ENCODE measurements at regions not wholly inside any gene's neighbourhood (a gene's known extent, or its start where the extent isn't known, plus 50 kb on each side); places are given as distances from the start of the nearest gene placed in this dataset.

DNA sequence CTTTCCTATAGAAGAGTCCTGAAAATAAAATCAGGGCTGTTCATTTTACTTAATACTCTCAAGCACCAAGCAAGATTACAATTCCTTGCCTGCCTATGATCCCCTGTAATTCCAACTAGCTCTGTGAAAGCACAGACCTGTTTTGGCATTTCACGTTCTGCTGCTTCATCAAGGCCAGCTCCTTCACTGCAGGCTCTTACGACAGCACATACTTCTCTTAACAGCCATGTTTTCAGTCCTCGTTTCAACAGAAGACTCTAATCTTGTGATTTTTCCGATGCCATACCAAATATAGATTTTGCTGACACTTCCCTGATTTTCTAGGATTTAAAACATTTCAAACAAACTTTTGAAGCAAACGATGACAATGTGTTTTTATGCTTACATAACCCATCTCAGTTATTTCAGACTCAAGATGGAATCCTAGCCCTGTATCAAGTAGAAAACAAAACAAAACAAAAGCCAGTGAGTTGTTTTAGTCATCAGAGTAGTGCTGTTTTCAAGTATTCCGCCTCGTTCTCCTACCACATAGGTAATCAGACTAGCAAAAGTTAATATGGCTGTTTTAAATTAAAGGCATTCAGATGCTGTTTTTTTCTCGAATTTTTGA, 616.5 kb upstream of the CITED2 start:
- H3K27ac ChIP-seq = no peak overlapping the region
- TF ChIP-seq ZFX (IDR thresholded peaks at IDR 0.05; ENCODE audit: borderline replicate concordance) = no peak
- TF ChIP-seq, protein P1, sequence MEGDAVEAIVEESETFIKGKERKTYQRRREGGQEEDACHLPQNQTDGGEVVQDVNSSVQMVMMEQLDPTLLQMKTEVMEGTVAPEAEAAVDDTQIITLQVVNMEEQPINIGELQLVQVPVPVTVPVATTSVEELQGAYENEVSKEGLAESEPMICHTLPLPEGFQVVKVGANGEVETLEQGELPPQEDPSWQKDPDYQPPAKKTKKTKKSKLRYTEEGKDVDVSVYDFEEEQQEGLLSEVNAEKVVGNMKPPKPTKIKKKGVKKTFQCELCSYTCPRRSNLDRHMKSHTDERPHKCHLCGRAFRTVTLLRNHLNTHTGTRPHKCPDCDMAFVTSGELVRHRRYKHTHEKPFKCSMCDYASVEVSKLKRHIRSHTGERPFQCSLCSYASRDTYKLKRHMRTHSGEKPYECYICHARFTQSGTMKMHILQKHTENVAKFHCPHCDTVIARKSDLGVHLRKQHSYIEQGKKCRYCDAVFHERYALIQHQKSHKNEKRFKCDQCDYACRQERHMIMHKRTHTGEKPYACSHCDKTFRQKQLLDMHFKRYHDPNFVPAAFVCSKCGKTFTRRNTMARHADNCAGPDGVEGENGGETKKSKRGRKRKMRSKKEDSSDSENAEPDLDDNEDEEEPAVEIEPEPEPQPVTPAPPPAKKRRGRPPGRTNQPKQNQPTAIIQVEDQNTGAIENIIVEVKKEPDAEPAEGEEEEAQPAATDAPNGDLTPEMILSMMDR (IDR thresholded peaks at IDR 0.05) = no peak

DNA sequence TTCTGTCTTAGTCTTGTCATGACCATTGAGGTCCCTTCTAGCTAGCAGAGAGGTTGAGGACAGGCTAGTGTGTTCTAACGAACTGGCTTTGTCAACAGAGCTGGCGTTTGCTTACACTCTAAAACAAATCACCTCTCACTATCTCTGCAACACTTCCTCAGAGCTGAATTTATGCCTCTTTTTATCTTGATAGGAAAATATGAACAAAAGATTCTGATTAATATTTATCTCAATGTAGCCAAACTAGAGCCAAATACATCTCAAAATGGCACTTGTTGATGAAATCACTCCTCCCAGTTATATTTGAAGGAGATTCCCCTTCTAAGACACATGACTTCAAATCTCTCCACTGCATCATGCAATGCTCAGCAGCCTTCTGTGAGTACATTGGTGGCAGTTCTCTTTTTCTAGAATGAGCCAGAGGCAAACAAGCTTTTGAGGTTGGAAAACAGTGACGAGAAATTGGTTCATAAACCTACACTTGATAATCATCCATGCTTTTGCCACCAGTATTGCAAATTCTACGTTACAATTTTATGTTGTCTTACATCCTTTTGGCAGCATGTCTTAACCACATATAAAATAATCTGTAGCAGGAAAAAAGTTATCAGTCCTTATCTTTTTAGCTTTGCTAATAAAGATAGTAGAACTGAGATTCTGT, 615.7 kb upstream of the CITED2 start:
- no peak overlapping the region for H3K27ac ChIP-seq
- TF ChIP-seq, protein P1 (IDR thresholded peaks at IDR 0.05) = no peak
- TF ChIP-seq ZFX (IDR thresholded peaks at IDR 0.05; ENCODE audit: borderline replicate concordance) = no peak

DNA sequence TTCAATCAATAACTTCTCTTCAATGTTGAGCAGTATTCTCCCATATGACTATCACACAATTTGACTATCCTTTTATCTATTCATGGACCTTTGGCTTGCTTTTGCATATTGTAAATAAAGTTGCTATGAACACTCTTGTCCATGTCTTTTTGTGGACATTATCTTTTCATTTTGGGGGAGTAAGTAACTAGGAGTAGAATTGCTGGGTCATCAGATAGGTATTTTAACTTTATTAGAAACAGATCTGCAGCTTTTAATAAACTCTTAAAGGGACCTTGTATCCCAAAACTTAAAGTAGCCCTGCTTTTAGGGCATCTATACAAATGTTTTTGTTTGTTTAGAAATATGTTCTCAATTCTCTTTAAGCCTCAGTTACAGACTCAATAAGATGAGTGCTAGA, 614.2 kb upstream of the CITED2 start:
- no peak overlapping the region for H3K27ac ChIP-seq
- TF ChIP-seq ZFX (IDR thresholded peaks at IDR 0.05; ENCODE audit: borderline replicate concordance) = no peak
- TF ChIP-seq, protein P1 (IDR thresholded peaks at IDR 0.05) = no peak

DNA sequence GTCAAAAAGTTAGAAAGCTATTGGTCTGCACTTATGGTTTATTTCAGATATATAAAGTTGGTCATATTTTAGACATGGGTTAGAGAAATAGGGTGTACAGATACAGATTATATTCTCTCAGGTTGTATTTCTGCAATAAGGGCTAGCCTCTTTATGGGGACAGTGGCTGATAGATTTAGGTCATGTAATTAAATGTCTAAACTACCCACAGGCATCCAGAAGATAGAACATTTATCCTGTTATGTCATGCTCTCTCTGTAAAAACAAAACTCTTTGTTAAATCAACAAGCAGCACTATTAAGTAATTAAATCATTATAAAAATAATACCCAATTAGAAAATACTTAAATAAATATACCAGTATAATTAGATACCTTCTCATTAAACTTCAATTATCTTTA, 612.6 kb upstream of the CITED2 start:
- no peak for TF ChIP-seq ZFX (IDR thresholded peaks at IDR 0.05; ENCODE audit: borderline replicate concordance)
- TF ChIP-seq, protein P1 (IDR thresholded peaks at IDR 0.05) = no peak
- no peak overlapping the region for H3K27ac ChIP-seq

DNA sequence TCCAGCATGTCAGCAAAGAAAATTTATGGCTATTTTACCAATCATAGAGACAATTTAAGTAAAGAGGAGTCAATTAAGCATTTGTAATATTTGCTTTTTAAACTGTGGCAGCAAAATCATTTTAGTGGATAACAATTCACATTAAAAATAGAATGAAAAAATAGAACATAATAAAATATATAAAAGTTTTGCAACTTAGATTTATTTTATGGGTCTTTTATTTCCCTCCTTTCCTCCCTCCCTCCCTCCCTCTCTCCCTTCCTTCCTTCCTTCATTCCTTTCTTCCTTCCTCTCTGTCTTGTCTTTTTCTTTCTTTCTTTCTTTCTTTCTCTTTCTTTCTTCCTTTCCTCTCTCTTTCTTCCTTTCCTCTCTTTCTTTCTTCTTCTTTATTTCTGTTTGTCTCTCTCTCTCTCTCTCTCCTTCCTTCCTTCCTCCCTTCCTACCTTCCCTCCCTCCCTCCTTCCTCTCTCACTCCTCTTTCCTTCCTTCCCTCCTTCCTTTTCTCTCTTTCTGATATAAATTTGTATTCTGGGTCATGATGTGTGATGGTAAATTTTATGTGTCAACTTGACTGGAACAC, 610.9 kb upstream of the CITED2 start:
- TF ChIP-seq, protein P1 (IDR thresholded peaks at IDR 0.05) = no peak
- TF ChIP-seq ZFX (IDR thresholded peaks at IDR 0.05; ENCODE audit: borderline replicate concordance) = no peak
- no peak overlapping the region for H3K27ac ChIP-seq

DNA sequence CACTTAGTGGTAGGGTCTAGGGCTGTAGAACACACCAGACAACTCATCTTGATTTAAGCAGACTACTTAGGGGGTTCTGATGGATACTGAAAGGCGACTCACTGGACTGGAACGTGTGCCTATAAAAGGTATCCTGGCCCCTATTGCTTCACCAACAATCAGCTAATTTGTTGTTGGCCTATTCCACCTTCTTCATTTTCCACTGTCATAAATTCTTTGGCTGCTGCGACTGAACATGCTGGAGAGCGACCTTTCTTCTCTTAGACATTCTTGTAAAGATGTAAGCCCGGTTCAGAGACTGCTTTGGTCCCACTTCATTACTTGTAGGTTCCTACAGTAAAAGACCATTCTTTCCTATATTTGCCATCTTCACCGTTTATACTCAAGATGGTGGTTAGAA, 609.9 kb upstream of the CITED2 start:
- no peak for TF ChIP-seq ZFX (IDR thresholded peaks at IDR 0.05; ENCODE audit: borderline replicate concordance)
- TF ChIP-seq, protein P1 (IDR thresholded peaks at IDR 0.05) = no peak
- H3K27ac ChIP-seq = no peak overlapping the region
